ENCODE measurements at regions not wholly inside any gene's neighbourhood (a gene's known extent, or its start where the extent isn't known, plus 50 kb on each side); places are given as distances from the start of the nearest gene placed in this dataset.

- Histone ChIP-seq H3K9me3 (no peaks in the 10 kb centered on the region), H3K4me3 (no peak overlapping the region), H3K27me3 (no peaks in the 10 kb centered on the region), H3K36me3 (no peaks in the 10 kb centered on the region), H3K4me1 (no peaks in the 10 kb centered on the region), H3K27ac (no peak overlapping the region)
- ATAC-seq (no peak), DNase-seq (no peak)
- in situ Hi-C loops (cut with MboI; ENCODE audit: low sequenced_read_pairs in 4 of 4) = no loop called here
- intact Hi-C loops (cut with DNase I; ENCODE audit: low total_unique reads) = no loop called here
- TF ChIP-seq CTCF (IDR thresholded peaks at IDR 0.05 in 4 of 5, conservative IDR thresholded peaks at IDR 0.05 in 1 of 5) (no peak), POLR2A (IDR thresholded peaks at IDR 0.05) (no peak)
Measured at GRCh38 chr12:127194176-127194575, 1072.8 kb upstream of the TMEM132C start.

DNA sequence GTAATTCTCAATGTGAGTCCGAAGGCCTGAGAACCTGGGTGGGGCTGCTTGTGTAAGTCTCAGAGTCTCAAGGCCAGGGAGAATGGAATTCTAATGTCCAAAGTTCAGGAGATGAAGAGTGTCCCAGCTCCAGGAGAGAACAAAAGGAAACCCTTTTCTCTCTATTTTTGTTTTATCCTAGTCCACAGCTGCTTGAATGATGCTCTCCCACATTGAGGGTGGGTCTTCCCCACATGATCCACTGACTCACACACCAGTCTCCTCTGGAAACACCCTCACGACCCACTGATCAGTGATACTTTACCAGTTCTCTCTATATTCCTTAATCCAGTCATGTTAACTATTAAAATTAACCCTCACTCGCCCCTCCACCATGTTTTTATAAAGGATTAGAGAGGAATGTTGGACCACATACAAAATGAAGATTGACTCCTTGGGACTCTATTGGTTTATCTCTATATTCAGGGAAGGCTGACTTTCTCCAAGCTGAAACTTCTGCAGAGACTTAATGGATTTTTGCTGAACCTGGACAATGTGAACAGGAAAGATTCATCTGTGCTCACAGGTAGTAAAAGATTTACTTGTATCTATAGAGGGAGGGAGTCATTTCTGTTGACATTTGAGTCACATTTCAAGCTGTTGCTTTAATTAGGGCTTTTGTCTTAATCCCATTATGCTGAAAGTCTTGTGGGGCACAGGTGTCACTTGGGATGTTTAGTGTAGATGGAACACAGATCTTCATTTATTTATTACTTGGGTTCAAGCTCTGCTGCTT lies 1061.0 kb upstream of the TMEM132C start:
- H3K9me3 ChIP-seq = no peaks in the 10 kb centered on the region
- H3K27ac ChIP-seq = no peak overlapping the region
- intact Hi-C loops (cut with DNase I; ENCODE audit: low total_unique reads) = no loop called here
- in situ Hi-C loops (cut with MboI; ENCODE audit: low sequenced_read_pairs in 4 of 4) = no loop called here
- H3K4me1 ChIP-seq = no peaks in the 10 kb centered on the region
- DNase-seq = no peak
- TF ChIP-seq CTCF (IDR thresholded peaks at IDR 0.05 in 4 of 5, conservative IDR thresholded peaks at IDR 0.05 in 1 of 5) (no peak), POLR2A (IDR thresholded peaks at IDR 0.05) (no peak)
- H3K36me3 ChIP-seq = no peaks in the 10 kb centered on the region
- H3K27me3 ChIP-seq = no peaks in the 10 kb centered on the region
- H3K4me3 ChIP-seq = no peak overlapping the region
- no peak for ATAC-seq

DNA sequence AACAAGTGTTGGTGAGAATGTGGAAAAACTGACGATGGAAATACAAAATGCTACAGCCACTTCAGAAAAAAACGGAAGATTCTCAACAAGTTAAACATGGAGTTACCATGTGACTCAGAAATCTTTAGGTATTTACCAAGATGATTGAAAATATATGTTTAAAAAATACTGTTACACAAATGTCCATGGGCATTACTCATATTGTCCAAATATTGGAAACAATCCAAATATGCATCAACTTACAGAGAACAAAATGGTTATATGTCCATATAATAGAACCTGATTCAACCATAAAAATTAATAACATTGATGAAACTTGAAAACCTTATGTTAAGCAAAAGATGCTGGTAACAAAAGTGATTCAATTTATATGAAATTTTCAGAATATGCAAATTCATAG lies 1057.7 kb upstream of the TMEM132C start:
- Histone ChIP-seq H3K9me3 (no peaks in the 10 kb centered on the region), H3K4me1 (no peaks in the 10 kb centered on the region), H3K36me3 (no peaks in the 10 kb centered on the region), H3K27ac (no peak overlapping the region), H3K27me3 (no peaks in the 10 kb centered on the region), H3K4me3 (no peak overlapping the region)
- intact Hi-C loops (cut with DNase I; ENCODE audit: low total_unique reads) = no loop called here
- in situ Hi-C loops (cut with MboI; ENCODE audit: low sequenced_read_pairs in 4 of 4) = no loop called here
- ATAC-seq (no peak), DNase-seq (no peak)
- TF ChIP-seq CTCF (IDR thresholded peaks at IDR 0.05 in 4 of 5, conservative IDR thresholded peaks at IDR 0.05 in 1 of 5) = no peak
- no peak for TF ChIP-seq POLR2A (IDR thresholded peaks at IDR 0.05)

- TF ChIP-seq CTCF (IDR thresholded peaks at IDR 0.05 in 4 of 5, conservative IDR thresholded peaks at IDR 0.05 in 1 of 5) = no peak
- TF ChIP-seq POLR2A (IDR thresholded peaks at IDR 0.05) = no peak
- no peak for DNase-seq
- no peak for ATAC-seq
- H3K27me3 ChIP-seq = no peaks in the 10 kb centered on the region
- in situ Hi-C loops (cut with MboI; ENCODE audit: low sequenced_read_pairs in 4 of 4) (no loop called here), intact Hi-C loops (cut with DNase I; ENCODE audit: low total_unique reads) (no loop called here)
- no peaks in the 10 kb centered on the region for H3K4me1 ChIP-seq
- no peak overlapping the region for H3K27ac ChIP-seq
- H3K36me3 ChIP-seq = no peaks in the 10 kb centered on the region
- H3K4me3 ChIP-seq = no peak overlapping the region
- H3K9me3 ChIP-seq = no peaks in the 10 kb centered on the region
Measured at GRCh38 chr12:127214186-127214585, 1052.8 kb upstream of the TMEM132C start.

DNA sequence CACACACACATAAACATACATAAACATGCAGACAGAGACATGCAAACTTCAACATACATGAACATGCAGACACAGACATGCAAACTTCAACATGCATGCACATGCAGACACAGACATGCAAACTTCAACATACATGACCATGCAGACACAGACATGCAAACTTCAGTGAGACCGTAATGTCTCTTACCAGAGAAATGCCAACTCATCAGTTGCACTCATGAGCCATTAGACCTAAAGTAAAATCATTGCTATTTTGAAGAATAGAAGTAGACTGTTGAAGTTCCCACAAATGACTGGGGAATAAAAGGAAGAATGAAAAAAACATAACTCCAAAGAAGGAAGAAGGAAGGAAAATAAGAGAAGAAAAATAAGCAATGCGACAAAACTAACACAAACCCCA lies 1044.0 kb upstream of the TMEM132C start:
- intact Hi-C loops (cut with DNase I; ENCODE audit: low total_unique reads) = no loop called here
- no peak for TF ChIP-seq POLR2A (IDR thresholded peaks at IDR 0.05)
- TF ChIP-seq CTCF (IDR thresholded peaks at IDR 0.05 in 4 of 5, conservative IDR thresholded peaks at IDR 0.05 in 1 of 5) = no peak
- Histone ChIP-seq H3K27ac (no peak overlapping the region), H3K36me3 (no peaks in the 10 kb centered on the region), H3K4me1 (no peaks in the 10 kb centered on the region), H3K4me3 (no peak overlapping the region), H3K27me3 (no peaks in the 10 kb centered on the region), H3K9me3 (no peaks in the 10 kb centered on the region)
- DNase-seq (no peak), ATAC-seq (no peak)
- in situ Hi-C loops (cut with MboI; ENCODE audit: low sequenced_read_pairs in 4 of 4) = no loop called here

All from gastrocnemius medialis (tissue), 4 donors.